DOHH2 (cell line): ENCODE measurements at regions not wholly inside any gene's neighbourhood (a gene's known extent, or its start where the extent isn't known, plus 50 kb on each side); places are given as distances from the start of the nearest gene placed in this dataset.

Experiments used
- CTCF ChIP-seq: fragments of 200-600 bp; sonication (generic); IDR thresholded peaks from one replicate; pipeline ENCODE4 v1.5.1; 2014; ENCODE audit warnings: antibody characterized with exemption, mild to moderate bottlenecking, low read depth, low read length; ENCODE audit not compliant: poor library complexity, severe bottlenecking
- EZH2phosphoT487 ChIP-seq: fragments of 200-600 bp; sonication (generic); IDR thresholded peaks from 2 replicates; pipeline ENCODE4 v1.6.1; 2017; ENCODE audit warnings: borderline replicate concordance, mild to moderate bottlenecking, antibody characterized with exemption, low read length, moderate library complexity, mixed read lengths

- TF ChIP-seq CTCF (no peak), EZH2phosphoT487 (no peak)
Observed at GRCh38 chr12:29025937-29026336, 123.1 kb upstream of the FAR2 start.
